SJCRH30 (cell line): ENCODE measurements at regions not wholly inside any gene's neighbourhood (a gene's known extent, or its start where the extent isn't known, plus 50 kb on each side); places are given as distances from the start of the nearest gene placed in this dataset.

Source experiments
- DNase-seq, 2 experiments: peaks; one replicate each; pipeline ENCODE4 v3.0.0-alpha.2; 2015 to 2020
- H3K27ac ChIP-seq: fragments of 250-450 bp; sonication (Bioruptor Pico); 2 replicates; pipeline ENCODE4 v1.5.1; 2020; ENCODE audit warnings: mild to moderate bottlenecking, moderate library complexity
- H3K27me3 ChIP-seq: fragments of 250-450 bp; sonication (Bioruptor Pico); 2 replicates; pipeline ENCODE4 v1.5.1; 2020; ENCODE audit warnings: mild to moderate bottlenecking, moderate library complexity
- H3K36me3 ChIP-seq: fragments of 250-450 bp; sonication (Bioruptor Pico); 2 replicates; pipeline ENCODE4 v1.5.1; 2020; ENCODE audit warnings: mild to moderate bottlenecking, moderate library complexity
- H3K4me1 ChIP-seq: fragments of 250-450 bp; sonication (Bioruptor Pico); 2 replicates; pipeline ENCODE4 v1.5.1; 2020; ENCODE audit warnings: mild to moderate bottlenecking, moderate library complexity
- H3K4me3 ChIP-seq: fragments of 250-450 bp; sonication (Bioruptor Pico); 2 replicates; pipeline ENCODE4 v1.5.1; 2020; ENCODE audit warnings: mild to moderate bottlenecking, moderate library complexity
- H3K9me3 ChIP-seq: fragments of 250-450 bp; sonication (Bioruptor Pico); replicated peaks from 2 replicates; pipeline ENCODE4 v1.5.1; 2020; ENCODE audit warnings: mild to moderate bottlenecking, moderate library complexity

- Histone ChIP-seq H3K4me3 (no peak overlapping the region), H3K4me1 (no peaks in the 10 kb centered on the region), H3K9me3 (no peaks in the 10 kb centered on the region; the same call in 1 of the 2 replicates), H3K27me3 (no peaks in the 10 kb centered on the region), H3K36me3 (no peaks in the 10 kb centered on the region), H3K27ac (no peak overlapping the region)
- DNase-seq: no peak
Observed at GRCh38 chr22:34904486-34904885, 161.5 kb upstream of the ISX start.

DNA sequence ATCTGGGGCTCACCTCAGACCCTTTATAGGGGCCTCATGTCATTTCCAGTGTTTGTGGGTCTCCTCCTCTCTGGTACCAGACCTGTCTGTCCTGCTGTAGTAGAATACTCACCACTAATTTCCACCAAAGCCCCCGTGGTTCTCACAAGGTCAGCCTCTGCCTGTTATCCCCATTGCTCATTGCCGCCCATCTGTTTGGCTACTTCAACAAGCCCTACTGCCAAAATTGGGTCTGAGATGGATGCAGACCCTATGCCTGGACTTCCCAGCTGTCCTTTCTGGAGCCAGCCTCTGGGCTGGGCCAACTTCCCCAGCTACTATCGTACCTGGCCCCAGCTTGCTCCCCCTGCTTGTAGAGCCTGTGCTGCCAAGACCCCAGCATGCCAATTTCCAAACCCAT, 152.1 kb upstream of the ISX start:
- no peak for DNase-seq
- Histone ChIP-seq H3K4me1 (peaks cover 4% of the 10 kb centered on the region; the same call in 1 of the 2 replicates), H3K4me3 (no peak overlapping the region), H3K36me3 (no peaks in the 10 kb centered on the region), H3K27ac (peak overlapping the region; percentile 39; the same call in 1 of the 2 replicates), H3K9me3 (no peaks in the 10 kb centered on the region), H3K27me3 (no peaks in the 10 kb centered on the region)

GRCh38 chr22:34914846-34915245, 151.1 kb upstream of the ISX start:
- H3K4me3 ChIP-seq: no peak overlapping the region
- H3K27me3 ChIP-seq: no peaks in the 10 kb centered on the region
- no peaks in the 10 kb centered on the region for H3K9me3 ChIP-seq
- peaks cover 4% of the 10 kb centered on the region; the same call in 1 of the 2 replicates for H3K4me1 ChIP-seq
- H3K27ac ChIP-seq: peak overlapping the region; percentile 39; the same call in 1 of the 2 replicates
- no peaks in the 10 kb centered on the region for H3K36me3 ChIP-seq
- peak; percentile 12 to 29 for DNase-seq

DNA sequence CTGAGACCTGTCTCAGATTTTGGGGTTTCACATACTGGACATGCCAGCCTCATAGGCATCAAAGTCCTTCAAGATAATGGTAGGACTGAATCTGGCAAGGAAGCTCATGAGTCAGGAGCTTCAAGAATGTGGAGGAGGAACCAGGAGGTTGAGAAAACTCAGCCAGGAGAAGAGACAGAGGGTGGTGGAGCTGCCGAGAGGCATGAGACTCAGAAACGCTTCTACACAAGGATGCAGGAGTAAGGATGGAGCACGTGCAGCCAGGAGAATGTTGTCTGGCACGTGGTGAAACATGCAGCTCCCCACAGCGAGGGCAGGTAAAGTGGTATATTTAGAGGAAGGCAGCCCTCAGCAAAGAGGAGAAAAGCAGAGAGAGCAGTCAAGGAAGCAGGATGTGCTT, 148.7 kb upstream of the ISX start:
- H3K9me3 ChIP-seq: no peaks in the 10 kb centered on the region; the same call in 1 of the 2 replicates
- H3K27ac ChIP-seq: no peak overlapping the region
- H3K27me3 ChIP-seq: no peaks in the 10 kb centered on the region
- no peaks in the 10 kb centered on the region for H3K36me3 ChIP-seq
- H3K4me1 ChIP-seq: peaks cover 4% of the 10 kb centered on the region; the same call in 1 of the 2 replicates
- no peak for DNase-seq
- H3K4me3 ChIP-seq: no peak overlapping the region

DNA sequence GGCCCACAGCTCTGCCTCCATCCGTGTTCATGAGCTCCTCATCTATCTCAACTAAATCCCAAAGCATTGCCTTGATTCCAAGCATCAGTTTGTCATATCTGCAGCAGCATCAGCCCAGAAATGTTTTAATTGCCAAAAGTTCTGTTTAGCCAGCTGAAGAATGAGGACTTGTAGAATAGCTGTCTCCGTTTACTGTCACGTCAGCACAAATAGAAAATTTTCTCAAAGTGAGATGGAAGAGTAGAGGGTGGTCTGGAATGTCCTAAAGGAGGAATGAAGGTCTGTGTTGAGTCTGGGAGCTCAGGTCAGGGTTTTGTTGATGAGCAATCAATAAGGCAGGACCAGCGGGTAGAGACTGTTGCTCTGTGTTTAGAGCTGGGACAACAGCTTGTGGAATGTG, 134.9 kb upstream of the ISX start:
- Histone ChIP-seq H3K4me1 (no peaks in the 10 kb centered on the region), H3K27ac (no peak overlapping the region), H3K9me3 (no peaks in the 10 kb centered on the region), H3K36me3 (no peaks in the 10 kb centered on the region), H3K27me3 (no peaks in the 10 kb centered on the region), H3K4me3 (no peak overlapping the region)
- DNase-seq: no peak

- Histone ChIP-seq H3K27me3 (no peaks in the 10 kb centered on the region), H3K4me1 (no peaks in the 10 kb centered on the region), H3K27ac (no peak overlapping the region), H3K36me3 (no peaks in the 10 kb centered on the region), H3K9me3 (no peaks in the 10 kb centered on the region), H3K4me3 (no peak overlapping the region)
- no peak for DNase-seq
Observed at GRCh38 chr22:34934261-34934660, 131.7 kb upstream of the ISX start.

DNA sequence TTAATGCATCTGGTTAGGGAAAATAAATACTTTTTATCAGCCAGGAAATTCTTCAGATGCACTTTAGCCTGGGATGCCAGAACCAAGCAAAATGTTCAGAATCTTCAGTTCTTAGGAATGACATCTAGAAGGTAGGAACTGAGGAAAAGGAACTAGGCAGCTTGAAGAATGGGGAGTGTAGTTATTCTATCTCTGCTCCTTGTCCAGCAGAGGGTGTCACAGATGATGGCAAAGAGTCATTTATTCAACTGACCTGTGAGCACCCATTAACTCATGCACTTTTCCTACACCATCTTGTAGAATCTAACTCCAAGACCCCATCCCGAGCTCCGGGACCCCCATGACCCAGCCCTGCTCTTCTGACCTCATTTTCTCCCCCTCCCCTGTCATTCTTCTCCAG, 122.1 kb upstream of the ISX start:
- H3K4me3 ChIP-seq: no peak overlapping the region

DNA sequence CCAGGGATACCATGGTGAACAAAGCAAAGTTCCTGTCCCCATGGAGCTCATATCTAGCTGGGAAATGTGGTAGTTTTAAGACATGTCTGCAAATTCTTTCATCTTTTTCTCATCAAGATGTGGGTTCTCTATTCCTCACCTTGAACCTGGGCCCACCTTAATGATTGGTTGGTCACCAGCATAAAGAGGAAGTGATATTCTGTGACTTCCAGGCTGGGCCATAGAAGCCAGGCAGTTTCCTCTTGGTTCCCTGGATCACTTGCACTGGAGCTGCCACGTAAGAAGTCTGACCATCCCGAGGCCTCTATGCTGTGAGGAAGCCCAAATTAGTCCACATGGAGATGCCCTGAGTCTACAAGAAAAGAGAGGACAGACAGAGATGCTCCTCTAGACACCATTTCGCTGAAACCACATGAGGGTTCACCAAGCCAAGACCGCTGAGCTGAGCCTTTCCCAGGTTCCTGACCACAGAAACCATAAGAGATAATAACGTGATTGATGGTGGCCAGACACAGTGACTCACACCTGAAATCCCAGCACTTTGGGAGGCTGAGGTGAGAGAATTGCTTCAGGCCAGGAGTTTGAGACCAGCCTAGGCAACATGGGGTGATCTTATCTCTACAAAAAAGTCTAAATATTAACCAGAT, 119.5 kb upstream of the ISX start:
- Histone ChIP-seq H3K9me3 (no peaks in the 10 kb centered on the region), H3K27me3 (no peaks in the 10 kb centered on the region), H3K27ac (no peak overlapping the region), H3K4me1 (no peaks in the 10 kb centered on the region), H3K36me3 (no peaks in the 10 kb centered on the region), H3K4me3 (no peak overlapping the region)
- DNase-seq: no peak

More for the DNA sequence above, 122.1 kb upstream of the ISX start:
- H3K9me3 ChIP-seq: no peaks in the 10 kb centered on the region
- no peak for DNase-seq
- H3K27ac ChIP-seq: no peak overlapping the region
- no peaks in the 10 kb centered on the region for H3K4me1 ChIP-seq
- no peaks in the 10 kb centered on the region for H3K27me3 ChIP-seq
- H3K36me3 ChIP-seq: no peaks in the 10 kb centered on the region

DNA sequence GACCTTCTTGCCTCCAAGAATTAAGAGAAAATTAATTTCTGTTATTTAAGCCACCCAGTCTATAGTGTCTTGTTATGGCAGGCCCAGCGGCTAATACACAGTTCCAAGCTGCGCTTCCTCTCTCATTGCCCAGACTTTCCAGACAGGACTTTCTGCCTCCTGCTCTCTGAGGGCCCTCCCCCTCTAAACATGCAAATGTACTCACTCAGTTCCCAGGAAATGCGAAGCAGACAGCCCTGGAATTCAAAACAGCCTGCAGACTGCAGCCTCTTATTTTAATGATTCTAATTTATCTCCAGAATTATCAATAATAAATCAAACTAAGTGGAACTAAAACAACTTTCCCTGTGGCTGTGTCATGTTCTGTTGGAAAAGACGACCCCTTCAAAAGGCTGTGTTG, 115.5 kb upstream of the ISX start:
- Histone ChIP-seq H3K9me3 (no peaks in the 10 kb centered on the region), H3K27ac (no peak overlapping the region), H3K4me3 (no peak overlapping the region), H3K36me3 (no peaks in the 10 kb centered on the region), H3K27me3 (no peaks in the 10 kb centered on the region), H3K4me1 (no peaks in the 10 kb centered on the region)
- no peak for DNase-seq

DNA sequence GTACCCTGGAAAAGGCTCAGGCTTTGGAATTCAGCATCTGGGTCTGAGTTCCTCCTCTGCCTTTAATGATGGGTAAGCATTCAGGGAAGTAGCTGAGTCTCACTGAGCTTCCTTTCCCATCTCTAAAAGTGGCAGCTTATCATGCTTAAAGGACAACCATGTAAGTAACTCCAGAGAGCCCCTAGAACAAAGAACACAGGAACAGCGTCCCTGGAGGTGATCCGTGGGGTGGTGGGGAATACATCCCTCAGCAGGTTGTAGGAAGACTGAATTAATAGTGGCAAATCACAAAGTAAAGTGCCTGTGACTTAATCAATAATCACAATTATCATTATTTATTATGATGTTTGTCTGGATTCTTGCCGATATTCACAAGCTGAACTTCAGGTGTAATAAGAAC, 114.7 kb upstream of the ISX start:
- Histone ChIP-seq H3K4me3 (no peak overlapping the region), H3K9me3 (no peaks in the 10 kb centered on the region), H3K27ac (no peak overlapping the region), H3K36me3 (no peaks in the 10 kb centered on the region), H3K27me3 (no peaks in the 10 kb centered on the region), H3K4me1 (no peaks in the 10 kb centered on the region)
- no peak for DNase-seq

- no peak overlapping the region for H3K4me3 ChIP-seq
- H3K36me3 ChIP-seq: no peaks in the 10 kb centered on the region
- H3K9me3 ChIP-seq: no peaks in the 10 kb centered on the region
- H3K27ac ChIP-seq: no peak overlapping the region
- H3K27me3 ChIP-seq: no peaks in the 10 kb centered on the region
- H3K4me1 ChIP-seq: peaks cover 7% of the 10 kb centered on the region
- DNase-seq: no peak
Observed at GRCh38 chr22:34960005-34960404, 106.0 kb upstream of the ISX start.

- peak; percentile 23 to 29 for DNase-seq
- no peaks in the 10 kb centered on the region for H3K36me3 ChIP-seq
- H3K9me3 ChIP-seq: no peaks in the 10 kb centered on the region
- no peak overlapping the region for H3K27ac ChIP-seq
- peaks cover 13% of the 10 kb centered on the region for H3K4me1 ChIP-seq
- H3K4me3 ChIP-seq: no peak overlapping the region
- H3K27me3 ChIP-seq: no peaks in the 10 kb centered on the region
Observed at GRCh38 chr22:34966980-34967565, 98.9 kb upstream of the ISX start.

DNA sequence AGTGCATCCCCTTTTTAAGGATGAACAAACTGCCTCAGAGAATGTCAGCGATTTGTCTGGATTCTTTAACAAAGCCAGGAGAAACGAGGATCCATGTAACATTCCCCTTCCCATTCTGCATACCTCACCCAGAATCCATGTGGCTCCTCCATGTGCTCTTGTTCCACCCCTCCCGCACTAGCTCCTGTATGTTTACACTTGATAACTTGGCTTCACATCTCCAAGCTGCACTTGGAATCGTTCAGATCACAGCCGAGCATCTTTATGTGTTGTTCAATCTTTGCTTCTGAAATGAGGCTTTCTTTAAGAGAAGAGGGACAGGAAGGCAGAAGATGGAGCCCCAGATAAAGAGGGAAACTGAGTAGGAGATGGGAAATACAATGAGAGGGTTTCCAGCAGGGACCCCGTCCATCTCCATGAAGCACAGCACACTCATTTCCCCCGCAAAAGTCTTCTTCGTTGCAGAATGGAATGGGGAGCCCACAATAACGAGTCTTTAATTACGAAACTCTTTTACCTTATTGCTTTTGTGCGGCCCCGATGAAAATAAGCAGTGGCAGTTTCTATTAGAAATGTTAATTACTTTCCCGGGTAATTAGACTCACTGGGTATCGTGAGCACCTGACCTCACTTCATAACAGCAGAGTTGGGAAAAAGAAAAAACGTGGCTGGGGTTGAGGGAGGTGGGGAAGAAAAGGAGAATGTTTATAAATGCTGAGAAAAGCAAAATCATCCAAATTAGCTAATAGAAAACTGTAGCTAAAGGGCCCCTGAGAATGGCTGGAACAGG, 96.8 kb upstream of the ISX start:
- H3K9me3 ChIP-seq: no peaks in the 10 kb centered on the region
- no peaks in the 10 kb centered on the region for H3K36me3 ChIP-seq
- H3K27ac ChIP-seq: no peak overlapping the region
- no peak for DNase-seq
- no peaks in the 10 kb centered on the region for H3K27me3 ChIP-seq
- H3K4me3 ChIP-seq: no peak overlapping the region
- peaks cover 21% of the 10 kb centered on the region for H3K4me1 ChIP-seq

DNA sequence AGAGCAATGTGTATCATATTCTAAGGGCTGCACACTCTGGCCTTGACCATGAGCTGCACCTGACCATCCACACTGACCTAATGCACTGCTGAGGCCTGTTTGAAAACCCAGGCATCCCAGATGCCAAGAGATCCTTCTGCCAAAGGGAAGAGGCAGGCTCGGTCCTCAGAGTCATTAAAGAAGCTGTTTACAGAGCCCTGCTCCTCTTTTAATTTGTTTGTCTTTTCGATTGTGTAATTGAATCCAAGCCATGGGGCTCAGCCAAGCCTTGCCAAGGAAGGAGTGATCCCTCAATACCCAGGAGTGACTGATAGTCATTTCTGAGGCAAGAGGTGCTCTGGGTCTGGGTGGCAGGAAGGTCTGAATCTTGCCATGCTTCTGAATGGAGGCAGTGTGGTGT, 94.5 kb upstream of the ISX start:
- H3K36me3 ChIP-seq: no peaks in the 10 kb centered on the region
- H3K4me3 ChIP-seq: no peak overlapping the region
- DNase-seq: no peak
- H3K4me1 ChIP-seq: peaks cover 18% of the 10 kb centered on the region
- no peaks in the 10 kb centered on the region for H3K27me3 ChIP-seq
- no peaks in the 10 kb centered on the region for H3K9me3 ChIP-seq
- no peak overlapping the region for H3K27ac ChIP-seq

DNA sequence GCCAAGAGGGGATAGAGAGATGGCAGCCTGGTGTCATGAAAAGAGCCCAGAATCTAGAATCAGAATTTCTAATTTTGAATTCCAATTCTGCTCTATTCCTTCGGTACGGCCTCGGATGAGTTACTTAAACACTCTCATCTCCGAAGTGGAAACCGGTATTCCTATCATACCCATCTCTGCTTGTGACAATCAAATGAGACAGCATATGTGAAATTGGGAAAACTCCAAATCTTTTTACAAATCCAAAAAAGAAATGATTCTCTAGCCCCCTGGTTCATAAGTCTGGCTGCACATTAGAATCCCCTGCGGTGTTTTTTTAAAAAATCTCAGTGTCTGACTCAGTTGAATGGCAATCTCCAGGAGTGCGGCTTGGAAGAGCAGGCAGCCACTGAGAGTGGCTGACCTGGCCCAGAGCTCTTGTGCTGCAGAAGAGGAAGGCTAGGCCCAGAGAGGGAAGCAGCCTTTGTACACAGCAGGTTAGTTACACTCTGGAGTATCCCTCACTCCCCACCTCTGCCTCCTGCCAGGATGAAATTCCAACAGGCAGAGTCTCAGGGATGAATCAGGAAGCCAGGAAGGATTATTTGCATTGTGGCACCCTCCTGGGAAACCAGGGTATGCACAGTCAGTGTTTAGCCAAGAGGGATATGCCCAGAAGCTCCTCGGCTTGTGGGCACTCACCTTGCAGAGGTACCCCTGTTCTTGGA, 93.6 kb upstream of the ISX start:
- DNase-seq: no peak
- Histone ChIP-seq H3K9me3 (no peaks in the 10 kb centered on the region), H3K4me1 (peaks cover 13% of the 10 kb centered on the region), H3K4me3 (no peak overlapping the region), H3K27me3 (no peaks in the 10 kb centered on the region), H3K36me3 (no peaks in the 10 kb centered on the region), H3K27ac (no peak overlapping the region)
